Sigmoid colon (tissue), 6 donors: ENCODE measurements at regions not wholly inside any gene's neighbourhood (a gene's known extent, or its start where the extent isn't known, plus 50 kb on each side); places are given as distances from the start of the nearest gene placed in this dataset.

Source experiments
- DNase-seq: peaks from one replicate; pipeline ENCODE4 v3.0.0-alpha.2; 2019
- H3K27ac ChIP-seq, 4 donors: fragments of 200-600 bp; sonication (generic); one replicate each; pipeline ENCODE4 v1.5.1; 2016 to 2019; ENCODE audit warnings: mild to moderate bottlenecking in 1 of 4
- H3K27me3 ChIP-seq, 3 donors: fragments of 200-600 bp; sonication (generic); one replicate each; pipeline ENCODE4 v1.5.1; 2019; ENCODE audit warnings: mild to moderate bottlenecking in 1 of 3
- H3K36me3 ChIP-seq, 4 donors: fragments of 200-600 bp; sonication (generic); one replicate each; pipeline ENCODE4 v1.5.1; 2016 to 2019
- H3K4me1 ChIP-seq, 4 donors: fragments of 200-600 bp; sonication (generic); one replicate each; pipeline ENCODE4 v1.5.1; 2017 to 2019
- H3K4me3 ChIP-seq, 4 donors: fragments of 200-600 bp; sonication (generic); one replicate each; pipeline ENCODE4 v1.5.1; 2017 to 2019; ENCODE audit warnings: mild to moderate bottlenecking in 2 of 4, moderate library complexity in 1 of 4
- H3K9me3 ChIP-seq, 4 donors: fragments of 200-600 bp in 3 of 4; sonication (generic) in 3 of 4; one replicate each; pipeline versions ENCODE4 v1.5.1 to v1.6.1; 2013 to 2019
- CTCF ChIP-seq, 4 experiments: fragments of 450-650 bp in 3 of 4; fragments of 200-600 bp in 1 of 4; IDR thresholded peaks; one replicate each; pipeline ENCODE4 v1.5.1; 2016 to 2019; ENCODE audit warnings: antibody characterized with exemption in 4 of 4, mild to moderate bottlenecking in 3 of 4, moderate library complexity in 2 of 4
- EP300 ChIP-seq, 4 donors: sonication (generic); formaldehyde crosslinking; IDR thresholded peaks; one replicate each; pipeline ENCODE4 v1.6.1; 2017; ENCODE audit warnings: antibody characterized with exemption in 4 of 4
- POLR2A ChIP-seq, 2 donors: fragments of 450-650 bp; IDR thresholded peaks; one replicate each; pipeline ENCODE4 v1.6.1; 2016; ENCODE audit warnings: antibody characterized with exemption in 2 of 2, mild to moderate bottlenecking in 2 of 2, moderate library complexity in 2 of 2
- POLR2AphosphoS5 ChIP-seq, 4 donors: sonication (generic); formaldehyde crosslinking; IDR thresholded peaks; one replicate each; pipeline ENCODE4 v1.6.1; 2017; ENCODE audit warnings: antibody characterized with exemption in 4 of 4
- WGBS, 2 donors: extraction: QIAGEN DNeasy Blood & Tissue Kit; methylation state at CpG; one replicate each; pipeline ENCODE4 v1.1.7; 2013; 5-methylcytosine and 5-hydroxymethylcytosine counted together
- intact Hi-C: fragments of 100-400 bp; cut with DNase I; formaldehyde crosslinking; loops from one replicate; pipeline ENCODE4 v1.15.1; 2023
- donor health status: healthy with polysubstance abuse.
- donor health status: healthy.

- Histone ChIP-seq H3K4me3 (no peak overlapping the region), H3K27me3 (no peaks in the 10 kb centered on the region), H3K27ac (no peak overlapping the region), H3K36me3 (no peaks in the 10 kb centered on the region), H3K4me1 (no peaks in the 10 kb centered on the region), H3K9me3 (no peaks in the 10 kb centered on the region)
- TF ChIP-seq POLR2A (IDR thresholded peaks at IDR 0.05) (no peak), POLR2AphosphoS5 (IDR thresholded peaks at IDR 0.05) (no peak), CTCF (IDR thresholded peaks at IDR 0.05) (no peak)
- intact Hi-C loops, result no loop called here
- WGBS, 2 donors, result 50 to 68% methylated on average over 3 of the region's 3 CpGs
- no peak for DNase-seq
These were observed 181.3 kb downstream of the RAP2A start for GRCh38 chr13:97615266-97615665.

GRCh38 chr13:97616385-97616784 is 182.4 kb downstream of the RAP2A start:
- no peak for TF ChIP-seq POLR2AphosphoS5 (IDR thresholded peaks at IDR 0.05)
- TF ChIP-seq EP300 (IDR thresholded peaks at IDR 0.05), result no peak
- no peak for TF ChIP-seq CTCF (IDR thresholded peaks at IDR 0.05)
- TF ChIP-seq POLR2A (IDR thresholded peaks at IDR 0.05), result no peak
- intact Hi-C loops, result no loop called here
- Histone ChIP-seq H3K36me3 (no peaks in the 10 kb centered on the region), H3K27me3 (no peaks in the 10 kb centered on the region), H3K4me3 (no peak overlapping the region), H3K9me3 (no peaks in the 10 kb centered on the region), H3K4me1 (no peaks in the 10 kb centered on the region), H3K27ac (no peak overlapping the region)
- DNase-seq, result no peak

GRCh38 chr13:97621025-97621424 is 187.1 kb downstream of the RAP2A start:
- H3K27me3 ChIP-seq, result no peaks in the 10 kb centered on the region
- no peaks in the 10 kb centered on the region for H3K4me1 ChIP-seq
- no peaks in the 10 kb centered on the region for H3K9me3 ChIP-seq
- H3K27ac ChIP-seq, result no peak overlapping the region
- 90% methylated on average over 15 of the region's 15 CpGs for WGBS, 2 donors
- no peak for TF ChIP-seq POLR2A (IDR thresholded peaks at IDR 0.05)
- no peak for TF ChIP-seq POLR2AphosphoS5 (IDR thresholded peaks at IDR 0.05)
- TF ChIP-seq CTCF (IDR thresholded peaks at IDR 0.05), result no peak
- TF ChIP-seq EP300 (IDR thresholded peaks at IDR 0.05), result no peak
- intact Hi-C loops, result no loop called here
- H3K4me3 ChIP-seq, result no peak overlapping the region
- H3K36me3 ChIP-seq, result no peaks in the 10 kb centered on the region
- no peak for DNase-seq

GRCh38 chr13:97621631-97622030 is 187.7 kb downstream of the RAP2A start:
- intact Hi-C loops, result no loop called here
- DNase-seq, result no peak
- H3K27ac ChIP-seq, result no peak overlapping the region
- no peaks in the 10 kb centered on the region for H3K36me3 ChIP-seq
- TF ChIP-seq EP300 (IDR thresholded peaks at IDR 0.05), result no peak
- TF ChIP-seq CTCF (IDR thresholded peaks at IDR 0.05), result no peak
- TF ChIP-seq POLR2A (IDR thresholded peaks at IDR 0.05), result no peak
- TF ChIP-seq POLR2AphosphoS5 (IDR thresholded peaks at IDR 0.05), result no peak
- H3K4me3 ChIP-seq, result no peak overlapping the region
- H3K9me3 ChIP-seq, result no peaks in the 10 kb centered on the region
- 52 to 63% methylated on average over 10 of the region's 10 CpGs for WGBS, 2 donors
- H3K4me1 ChIP-seq, result no peaks in the 10 kb centered on the region
- no peaks in the 10 kb centered on the region for H3K27me3 ChIP-seq

- H3K4me3 ChIP-seq, result no peak overlapping the region
- H3K27ac ChIP-seq, result no peak overlapping the region
- no peaks in the 10 kb centered on the region for H3K36me3 ChIP-seq
- peaks cover 0 to 5% (median under 1%) of the 10 kb centered on the region in 4 donors for H3K9me3 ChIP-seq
- H3K27me3 ChIP-seq, result no peaks in the 10 kb centered on the region
- TF ChIP-seq EP300 (IDR thresholded peaks at IDR 0.05), result no peak
- TF ChIP-seq POLR2AphosphoS5 (IDR thresholded peaks at IDR 0.05), result no peak
- TF ChIP-seq POLR2A (IDR thresholded peaks at IDR 0.05), result no peak
- no peak for TF ChIP-seq CTCF (IDR thresholded peaks at IDR 0.05)
- WGBS, 2 donors, result 52 to 60% methylated on average over 4 of the region's 4 CpGs
- intact Hi-C loops, result no loop called here
- no peak for DNase-seq
- H3K4me1 ChIP-seq, result no peaks in the 10 kb centered on the region
These were observed 193.6 kb downstream of the RAP2A start for GRCh38 chr13:97627566-97627965.
